ENCODE measurements at regions not wholly inside any gene's neighbourhood (a gene's known extent, or its start where the extent isn't known, plus 50 kb on each side); places are given as distances from the start of the nearest gene placed in this dataset.

DNA sequence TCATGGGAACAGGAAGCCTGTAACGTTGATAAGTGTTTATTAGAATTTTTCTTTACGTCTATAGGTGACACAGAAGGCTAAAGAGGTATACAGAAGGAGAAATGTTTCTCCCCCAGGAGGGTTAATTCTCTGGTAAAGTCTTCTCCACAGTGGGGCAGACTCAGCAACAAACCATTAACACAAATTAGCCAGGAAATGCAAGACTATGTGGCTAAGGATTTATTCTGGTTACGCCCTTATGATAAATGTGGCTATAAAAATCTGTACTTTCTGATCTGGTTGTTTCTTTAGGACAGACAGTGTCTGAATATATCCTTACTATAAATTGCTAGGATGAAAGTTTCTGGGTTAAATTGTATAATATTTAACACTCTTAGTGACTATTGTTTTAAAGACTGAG lies 423.3 kb downstream of the FLRT2 start:
- TF ChIP-seq, protein P1, sequence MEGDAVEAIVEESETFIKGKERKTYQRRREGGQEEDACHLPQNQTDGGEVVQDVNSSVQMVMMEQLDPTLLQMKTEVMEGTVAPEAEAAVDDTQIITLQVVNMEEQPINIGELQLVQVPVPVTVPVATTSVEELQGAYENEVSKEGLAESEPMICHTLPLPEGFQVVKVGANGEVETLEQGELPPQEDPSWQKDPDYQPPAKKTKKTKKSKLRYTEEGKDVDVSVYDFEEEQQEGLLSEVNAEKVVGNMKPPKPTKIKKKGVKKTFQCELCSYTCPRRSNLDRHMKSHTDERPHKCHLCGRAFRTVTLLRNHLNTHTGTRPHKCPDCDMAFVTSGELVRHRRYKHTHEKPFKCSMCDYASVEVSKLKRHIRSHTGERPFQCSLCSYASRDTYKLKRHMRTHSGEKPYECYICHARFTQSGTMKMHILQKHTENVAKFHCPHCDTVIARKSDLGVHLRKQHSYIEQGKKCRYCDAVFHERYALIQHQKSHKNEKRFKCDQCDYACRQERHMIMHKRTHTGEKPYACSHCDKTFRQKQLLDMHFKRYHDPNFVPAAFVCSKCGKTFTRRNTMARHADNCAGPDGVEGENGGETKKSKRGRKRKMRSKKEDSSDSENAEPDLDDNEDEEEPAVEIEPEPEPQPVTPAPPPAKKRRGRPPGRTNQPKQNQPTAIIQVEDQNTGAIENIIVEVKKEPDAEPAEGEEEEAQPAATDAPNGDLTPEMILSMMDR (IDR thresholded peaks at IDR 0.05): no peak
- no peak for TF ChIP-seq POLR2A (IDR thresholded peaks at IDR 0.05)
